Neural cell (in vitro differentiated cells): ENCODE measurements at regions not wholly inside any gene's neighbourhood (a gene's known extent, or its start where the extent isn't known, plus 50 kb on each side); places are given as distances from the start of the nearest gene placed in this dataset.

ENCODE experiments used
- H2AFZ ChIP-seq: fragments of 200-600, 300-800 bp; sonication (generic), shearing (Covaris generic); 2 replicates; pipeline ENCODE4 v1.6.0; 2014; ENCODE audit warnings: low read depth, mild to moderate bottlenecking, antibody characterized with exemption, low read length, moderate library complexity
- H3F3A ChIP-seq: fragments of 200-600 bp; shearing (Covaris generic); 2 replicates; pipeline ENCODE4 v1.6.1; 2016; ENCODE audit warnings: mild to moderate bottlenecking, moderate library complexity, mixed read lengths, antibody characterized with exemption, low read length; ENCODE audit not compliant: insufficient read depth, poor library complexity, severe bottlenecking
- H3K27ac ChIP-seq: fragments of 200-600, 300-800 bp; sonication (generic), shearing (Covaris generic); 2 replicates; pipeline ENCODE4 v1.5.1; 2014; ENCODE audit warnings: mild to moderate bottlenecking, low read length, moderate library complexity
- H3K27me3 ChIP-seq: fragments of 300-800, 200-600 bp; sonication (generic), shearing (Covaris generic); 2 replicates; pipeline ENCODE4 v1.6.0; 2014; ENCODE audit warnings: mild to moderate bottlenecking, low read depth, low read length, moderate library complexity; ENCODE audit not compliant: insufficient read depth
- H3K36me3 ChIP-seq: fragments of 300-800, 200-600 bp; sonication (generic), shearing (Covaris generic); 2 replicates; pipeline ENCODE4 v1.5.1; 2014; ENCODE audit warnings: mild to moderate bottlenecking, antibody characterized with exemption, low read length, moderate library complexity; ENCODE audit not compliant: insufficient read depth
- H3K4me2 ChIP-seq: fragments of 300-800, 200-600 bp; sonication (generic), shearing (Covaris generic); 2 replicates; pipeline ENCODE4 v1.6.0; 2014; ENCODE audit warnings: mild to moderate bottlenecking, low read length
- H3K4me3 ChIP-seq: fragments of 300-800, 200-600 bp; sonication (generic), shearing (Covaris generic); 2 replicates; pipeline ENCODE4 v1.5.1; 2014; ENCODE audit warnings: mild to moderate bottlenecking, low read length, moderate library complexity
- H3K79me2 ChIP-seq: fragments of 200-600 bp; shearing (Covaris generic); replicated peaks from 2 replicates; pipeline ENCODE4 v1.6.0; 2014; ENCODE audit warnings: mild to moderate bottlenecking, low read length, moderate library complexity; ENCODE audit not compliant: insufficient read depth
- H3K9ac ChIP-seq: fragments of 300-800, 200-600 bp; sonication (generic), shearing (Covaris generic); 2 replicates; pipeline ENCODE4 v1.6.1; 2016; ENCODE audit warnings: mild to moderate bottlenecking, low read length, mixed read lengths
- H3K9me2 ChIP-seq: fragments of 200-600 bp; shearing (Covaris generic); 2 replicates; pipeline ENCODE4 v1.6.1; 2016; ENCODE audit warnings: mild to moderate bottlenecking, low read length, mixed read lengths; ENCODE audit not compliant: insufficient read depth
- H3K9me3 ChIP-seq: fragments of 200-600, 300-800 bp; sonication (generic), shearing (Covaris generic); 2 replicates; pipeline ENCODE4 v1.6.1; 2016; ENCODE audit warnings: mild to moderate bottlenecking, mixed run types, low read length, moderate library complexity, mixed read lengths
- H4K20me1 ChIP-seq: fragments of 200-600 bp; shearing (Covaris generic); 2 replicates; pipeline ENCODE4 v1.6.1; 2016; ENCODE audit warnings: mild to moderate bottlenecking, mixed run types; ENCODE audit not compliant: insufficient read depth
- EP300 ChIP-seq: fragments of 450-650 bp; conservative IDR thresholded peaks from 2 replicates; pipeline ENCODE4 v1.6.1; 2014; ENCODE audit warnings: antibody characterized with exemption, mild to moderate bottlenecking, moderate library complexity; ENCODE audit not compliant: poor library complexity, severe bottlenecking
- EZH2 ChIP-seq: fragments of 200-600, 300-800 bp; shearing (Covaris generic), sonication (generic); IDR thresholded peaks from 2 replicates; pipeline ENCODE4 v1.6.1; 2014; ENCODE audit warnings: antibody characterized with exemption, low read length, borderline replicate concordance, mild to moderate bottlenecking; ENCODE audit not compliant: insufficient read depth, poor library complexity, severe bottlenecking
- MXI1 ChIP-seq: fragments of 450-650 bp; conservative IDR thresholded peaks from 2 replicates; pipeline ENCODE4 v1.6.1; 2014; ENCODE audit warnings: antibody characterized with exemption, mild to moderate bottlenecking; ENCODE audit not compliant: poor library complexity, severe bottlenecking
- POLR2AphosphoS5 ChIP-seq: IDR thresholded peaks from 2 replicates; pipeline ENCODE4 v1.6.1; 2012
- RAD21 ChIP-seq: fragments of 450-650 bp; conservative IDR thresholded peaks from 2 replicates; pipeline ENCODE4 v1.6.1; 2014; ENCODE audit warnings: antibody characterized with exemption, mild to moderate bottlenecking, moderate library complexity
- SMC3 ChIP-seq: fragments of 450-650 bp; conservative IDR thresholded peaks from 2 replicates; pipeline ENCODE4 v1.6.1; 2014; ENCODE audit warnings: antibody characterized with exemption, mild to moderate bottlenecking, moderate library complexity; ENCODE audit not compliant: poor library complexity
- TAF1 ChIP-seq: IDR thresholded peaks from 2 replicates; pipeline ENCODE4 v1.6.1; 2012; ENCODE audit warnings: low read depth
- TF ChIP-seq, protein P1 (sequence below): IDR thresholded peaks from 2 replicates; pipeline ENCODE4 v1.6.1; 2012; ENCODE audit warnings: borderline replicate concordance
- TF ChIP-seq, protein P2 (sequence below): fragments of 450-650 bp; IDR thresholded peaks from 2 replicates; pipeline ENCODE4 v1.5.1; 2014; ENCODE audit warnings: antibody characterized with exemption, mild to moderate bottlenecking, moderate library complexity; ENCODE audit not compliant: poor library complexity, severe bottlenecking

DNA sequence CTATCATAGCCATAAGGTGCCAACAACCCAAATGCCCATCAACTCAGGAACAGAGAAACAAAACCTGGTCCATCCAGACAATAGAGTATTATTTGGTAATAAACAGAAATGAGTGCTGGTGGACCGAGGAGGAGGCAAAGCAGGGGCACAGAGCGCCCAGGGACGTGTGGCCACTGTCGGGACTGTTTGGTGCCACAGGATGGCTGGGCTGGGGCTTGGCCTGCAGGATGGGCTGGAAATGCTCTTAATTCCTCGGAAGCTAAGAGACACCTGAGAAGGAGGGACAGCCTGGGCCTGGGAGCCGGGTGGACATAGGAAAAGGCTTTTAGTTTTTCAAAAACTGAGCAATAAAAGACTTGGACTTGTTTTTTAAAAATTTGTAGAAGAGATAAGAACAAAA lies 216.4 kb downstream of the DLL1 start:
- TF ChIP-seq, protein P1, sequence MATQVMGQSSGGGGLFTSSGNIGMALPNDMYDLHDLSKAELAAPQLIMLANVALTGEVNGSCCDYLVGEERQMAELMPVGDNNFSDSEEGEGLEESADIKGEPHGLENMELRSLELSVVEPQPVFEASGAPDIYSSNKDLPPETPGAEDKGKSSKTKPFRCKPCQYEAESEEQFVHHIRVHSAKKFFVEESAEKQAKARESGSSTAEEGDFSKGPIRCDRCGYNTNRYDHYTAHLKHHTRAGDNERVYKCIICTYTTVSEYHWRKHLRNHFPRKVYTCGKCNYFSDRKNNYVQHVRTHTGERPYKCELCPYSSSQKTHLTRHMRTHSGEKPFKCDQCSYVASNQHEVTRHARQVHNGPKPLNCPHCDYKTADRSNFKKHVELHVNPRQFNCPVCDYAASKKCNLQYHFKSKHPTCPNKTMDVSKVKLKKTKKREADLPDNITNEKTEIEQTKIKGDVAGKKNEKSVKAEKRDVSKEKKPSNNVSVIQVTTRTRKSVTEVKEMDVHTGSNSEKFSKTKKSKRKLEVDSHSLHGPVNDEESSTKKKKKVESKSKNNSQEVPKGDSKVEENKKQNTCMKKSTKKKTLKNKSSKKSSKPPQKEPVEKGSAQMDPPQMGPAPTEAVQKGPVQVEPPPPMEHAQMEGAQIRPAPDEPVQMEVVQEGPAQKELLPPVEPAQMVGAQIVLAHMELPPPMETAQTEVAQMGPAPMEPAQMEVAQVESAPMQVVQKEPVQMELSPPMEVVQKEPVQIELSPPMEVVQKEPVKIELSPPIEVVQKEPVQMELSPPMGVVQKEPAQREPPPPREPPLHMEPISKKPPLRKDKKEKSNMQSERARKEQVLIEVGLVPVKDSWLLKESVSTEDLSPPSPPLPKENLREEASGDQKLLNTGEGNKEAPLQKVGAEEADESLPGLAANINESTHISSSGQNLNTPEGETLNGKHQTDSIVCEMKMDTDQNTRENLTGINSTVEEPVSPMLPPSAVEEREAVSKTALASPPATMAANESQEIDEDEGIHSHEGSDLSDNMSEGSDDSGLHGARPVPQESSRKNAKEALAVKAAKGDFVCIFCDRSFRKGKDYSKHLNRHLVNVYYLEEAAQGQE: no peak
- TF ChIP-seq MXI1 (no peak), EZH2 (no peak), TAF1 (no peak), POLR2AphosphoS5 (no peak), EP300 (no peak), SMC3 (no peak), RAD21 (no peak)
- TF ChIP-seq, protein P2, sequence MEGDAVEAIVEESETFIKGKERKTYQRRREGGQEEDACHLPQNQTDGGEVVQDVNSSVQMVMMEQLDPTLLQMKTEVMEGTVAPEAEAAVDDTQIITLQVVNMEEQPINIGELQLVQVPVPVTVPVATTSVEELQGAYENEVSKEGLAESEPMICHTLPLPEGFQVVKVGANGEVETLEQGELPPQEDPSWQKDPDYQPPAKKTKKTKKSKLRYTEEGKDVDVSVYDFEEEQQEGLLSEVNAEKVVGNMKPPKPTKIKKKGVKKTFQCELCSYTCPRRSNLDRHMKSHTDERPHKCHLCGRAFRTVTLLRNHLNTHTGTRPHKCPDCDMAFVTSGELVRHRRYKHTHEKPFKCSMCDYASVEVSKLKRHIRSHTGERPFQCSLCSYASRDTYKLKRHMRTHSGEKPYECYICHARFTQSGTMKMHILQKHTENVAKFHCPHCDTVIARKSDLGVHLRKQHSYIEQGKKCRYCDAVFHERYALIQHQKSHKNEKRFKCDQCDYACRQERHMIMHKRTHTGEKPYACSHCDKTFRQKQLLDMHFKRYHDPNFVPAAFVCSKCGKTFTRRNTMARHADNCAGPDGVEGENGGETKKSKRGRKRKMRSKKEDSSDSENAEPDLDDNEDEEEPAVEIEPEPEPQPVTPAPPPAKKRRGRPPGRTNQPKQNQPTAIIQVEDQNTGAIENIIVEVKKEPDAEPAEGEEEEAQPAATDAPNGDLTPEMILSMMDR: no peak
- Histone ChIP-seq H3K36me3 (no peaks in the 10 kb centered on the region), H3K9me3 (peaks cover 1% of the 10 kb centered on the region), H3K79me2 (no peaks in the 10 kb centered on the region), H3K27me3 (no peaks in the 10 kb centered on the region), H3K4me2 (no peak overlapping the region), H3K9me2 (no peaks in the 10 kb centered on the region), H2AFZ (no peak overlapping the region), H4K20me1 (no peaks in the 10 kb centered on the region), H3K4me3 (no peak overlapping the region), H3F3A (no peaks in the 10 kb centered on the region), H3K27ac (no peak overlapping the region), H3K9ac (no peak overlapping the region)

DNA sequence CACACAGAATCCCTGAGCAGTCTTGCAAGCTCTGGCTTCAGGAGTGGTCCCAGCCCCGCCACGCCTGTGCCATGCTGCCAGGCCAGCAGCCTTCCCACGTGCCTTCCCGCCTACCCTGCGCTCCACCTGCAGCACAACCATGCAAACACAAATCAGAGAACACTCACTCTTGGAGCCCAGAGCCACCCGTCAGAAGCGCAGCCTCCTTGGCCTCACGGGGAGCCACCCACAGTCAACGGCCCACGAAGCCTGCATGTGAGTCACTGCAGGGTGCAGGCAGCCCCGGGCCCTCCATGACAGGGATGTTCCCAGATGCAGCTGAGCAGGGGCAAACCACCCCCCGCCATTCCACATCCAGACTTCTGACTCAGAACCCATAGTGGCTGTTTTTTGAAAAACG lies 217.0 kb downstream of the DLL1 start:
- H3F3A ChIP-seq: no peaks in the 10 kb centered on the region
- no peak for TF ChIP-seq SMC3
- TF ChIP-seq MXI1: no peak
- no peak for TF ChIP-seq RAD21
- TF ChIP-seq EZH2: no peak
- TF ChIP-seq EP300: no peak
- TF ChIP-seq, protein P1: no peak
- H3K9me3 ChIP-seq: peaks cover 4% of the 10 kb centered on the region
- no peak overlapping the region for H3K9ac ChIP-seq
- no peaks in the 10 kb centered on the region for H4K20me1 ChIP-seq
- H3K4me3 ChIP-seq: no peak overlapping the region
- no peaks in the 10 kb centered on the region for H3K27me3 ChIP-seq
- H3K36me3 ChIP-seq: no peaks in the 10 kb centered on the region
- no peak overlapping the region for H3K4me2 ChIP-seq
- H3K9me2 ChIP-seq: no peaks in the 10 kb centered on the region
- H3K79me2 ChIP-seq: no peaks in the 10 kb centered on the region
- H3K27ac ChIP-seq: no peak overlapping the region
- no peak overlapping the region for H2AFZ ChIP-seq
